Kidney (tissue), 13 donors: ENCODE measurements at regions not wholly inside any gene's neighbourhood (a gene's known extent, or its start where the extent isn't known, plus 50 kb on each side); places are given as distances from the start of the nearest gene placed in this dataset.

Source experiments
- DNase-seq, 5 donors: peaks; one replicate each; pipeline ENCODE4 v3.0.0-alpha.2; 2013 to 2020
- FAIRE-seq: peaks from 2 replicates; lab custom pipeline; 2012; peaks lifted over from hg19 to GRCh38; lab: Jason Lieb, UNC
- H3K27ac ChIP-seq, 2 donors: one replicate each; pipeline ENCODE4 v1.7.0; 2013; ENCODE audit warnings: low read depth in 2 of 2, low read length in 2 of 2, inconsistent platforms in 1 of 2
- H3K27me3 ChIP-seq: one replicate; pipeline ENCODE4 v1.7.1; 2013; ENCODE audit warnings: low read length, inconsistent platforms; ENCODE audit not compliant: control insufficient read depth, insufficient read depth
- H3K36me3 ChIP-seq, 3 donors: one replicate each; pipeline versions ENCODE4 v1.7.0 to v1.7.1; 2013; ENCODE audit warnings: low read length in 3 of 3, control low read depth in 1 of 3, inconsistent platforms in 1 of 3; ENCODE audit not compliant: insufficient read depth in 3 of 3, control insufficient read depth in 2 of 3
- H3K4me1 ChIP-seq, 3 donors: one replicate each; pipeline versions ENCODE4 v1.7.0 to v1.7.1; 2013; ENCODE audit warnings: low read length in 3 of 3, inconsistent platforms in 1 of 3, low read depth in 1 of 3; ENCODE audit not compliant: control insufficient read depth in 2 of 3, insufficient read depth in 2 of 3
- H3K4me3 ChIP-seq, 3 donors: one replicate each; pipeline versions ENCODE4 v1.7.0 to v1.8.1; 2013; ENCODE audit warnings: low read length in 3 of 3, control low read depth in 1 of 3, inconsistent platforms in 1 of 3
- H3K9ac ChIP-seq, 3 donors: one replicate each; pipeline versions ENCODE4 v1.7.0 to v1.7.1; 2013; ENCODE audit warnings: low read length in 3 of 3, control low read depth in 1 of 3, inconsistent platforms in 1 of 3
- H3K9me3 ChIP-seq, 3 donors: one replicate each; pipeline versions ENCODE4 v1.7.0 to v1.7.1; 2013; ENCODE audit warnings: low read length in 3 of 3, control low read depth in 1 of 3, inconsistent platforms in 1 of 3; ENCODE audit not compliant: control insufficient read depth in 2 of 3, insufficient read depth in 1 of 3
- intact Hi-C: fragments of 100-400 bp; cut with DNase I; formaldehyde crosslinking; loops from one replicate; pipeline ENCODE4 v1.11.1; 2022
- TF ChIP-seq, protein P1 (sequence below): IDR thresholded peaks from 3 replicates; pipeline ENCODE4 v1.5.1; 2012; ENCODE audit warnings: mild to moderate bottlenecking, moderate library complexity, borderline replicate concordance; ENCODE audit not compliant: insufficient read depth; ENCODE audit errors: extremely low read depth
- donor health status: control.
- donor health status: control.
- donor health status: control.
- donor health status: control.
- donor health status: control.
- donor health status: DM: yes; HTN: yes; CAD: no.
- donor health status: Normal renal cell carcinoma (clear cell type).

DNA sequence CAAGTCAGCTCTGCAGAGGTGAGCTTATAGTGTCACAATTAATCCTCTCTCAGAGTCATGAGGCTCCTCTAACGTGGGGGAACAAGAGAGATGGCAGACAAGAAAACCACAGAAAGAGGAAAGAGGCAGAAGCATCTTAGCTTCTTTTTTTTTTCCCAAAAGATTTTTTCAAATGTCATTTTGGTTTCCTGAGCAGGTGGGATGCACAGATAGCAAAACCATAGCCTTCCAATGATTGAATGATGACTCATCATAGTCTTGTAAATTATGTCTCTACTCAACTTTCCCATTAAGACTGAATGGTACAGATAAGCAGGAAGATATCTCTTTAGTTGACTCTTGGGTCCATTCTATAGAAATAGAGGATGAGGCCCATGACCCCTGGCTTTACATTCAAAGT lies 162.8 kb upstream of the ZFHX3 start:
- Histone ChIP-seq H3K4me3 (no peak overlapping the region), H3K4me1 (no peaks in the 10 kb centered on the region), H3K27ac (no peak overlapping the region), H3K9me3 (peaks cover 0 to 2% (median 0%) of the 10 kb centered on the region in 3 donors), H3K27me3 (no peaks in the 10 kb centered on the region), H3K9ac (no peak overlapping the region), H3K36me3 (no peaks in the 10 kb centered on the region)
- intact Hi-C loops, result no loop called here
- DNase-seq, result no peak
- TF ChIP-seq, protein P1, sequence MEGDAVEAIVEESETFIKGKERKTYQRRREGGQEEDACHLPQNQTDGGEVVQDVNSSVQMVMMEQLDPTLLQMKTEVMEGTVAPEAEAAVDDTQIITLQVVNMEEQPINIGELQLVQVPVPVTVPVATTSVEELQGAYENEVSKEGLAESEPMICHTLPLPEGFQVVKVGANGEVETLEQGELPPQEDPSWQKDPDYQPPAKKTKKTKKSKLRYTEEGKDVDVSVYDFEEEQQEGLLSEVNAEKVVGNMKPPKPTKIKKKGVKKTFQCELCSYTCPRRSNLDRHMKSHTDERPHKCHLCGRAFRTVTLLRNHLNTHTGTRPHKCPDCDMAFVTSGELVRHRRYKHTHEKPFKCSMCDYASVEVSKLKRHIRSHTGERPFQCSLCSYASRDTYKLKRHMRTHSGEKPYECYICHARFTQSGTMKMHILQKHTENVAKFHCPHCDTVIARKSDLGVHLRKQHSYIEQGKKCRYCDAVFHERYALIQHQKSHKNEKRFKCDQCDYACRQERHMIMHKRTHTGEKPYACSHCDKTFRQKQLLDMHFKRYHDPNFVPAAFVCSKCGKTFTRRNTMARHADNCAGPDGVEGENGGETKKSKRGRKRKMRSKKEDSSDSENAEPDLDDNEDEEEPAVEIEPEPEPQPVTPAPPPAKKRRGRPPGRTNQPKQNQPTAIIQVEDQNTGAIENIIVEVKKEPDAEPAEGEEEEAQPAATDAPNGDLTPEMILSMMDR, result no peak
- FAIRE-seq, result no peak

DNA sequence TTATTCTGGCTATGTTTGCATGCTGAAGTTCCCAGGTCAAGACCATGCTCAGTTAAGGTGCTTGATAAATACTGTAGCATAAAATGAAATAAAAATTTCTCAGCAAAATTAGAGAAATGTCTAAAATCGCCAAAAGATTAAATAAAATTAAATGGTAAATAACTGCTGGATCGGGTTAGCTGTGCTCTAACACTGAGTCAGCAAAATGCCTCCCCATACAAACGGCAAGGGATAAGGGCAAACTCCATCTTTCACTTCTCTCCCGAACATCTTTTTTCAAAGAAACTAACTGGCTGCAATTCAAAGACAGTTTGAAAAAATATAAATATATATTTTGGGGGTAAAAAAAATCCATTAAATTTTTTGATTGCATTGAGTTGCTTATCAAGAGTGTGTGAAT lies 162.2 kb upstream of the ZFHX3 start:
- Histone ChIP-seq H3K9ac (no peak overlapping the region), H3K9me3 (no peaks in the 10 kb centered on the region), H3K27ac (no peak overlapping the region), H3K36me3 (no peaks in the 10 kb centered on the region), H3K4me3 (no peak overlapping the region), H3K27me3 (no peaks in the 10 kb centered on the region), H3K4me1 (no peaks in the 10 kb centered on the region)
- TF ChIP-seq, protein P1, result no peak
- DNase-seq (no peak), FAIRE-seq (no peak)
- intact Hi-C loops, result no loop called here

DNA sequence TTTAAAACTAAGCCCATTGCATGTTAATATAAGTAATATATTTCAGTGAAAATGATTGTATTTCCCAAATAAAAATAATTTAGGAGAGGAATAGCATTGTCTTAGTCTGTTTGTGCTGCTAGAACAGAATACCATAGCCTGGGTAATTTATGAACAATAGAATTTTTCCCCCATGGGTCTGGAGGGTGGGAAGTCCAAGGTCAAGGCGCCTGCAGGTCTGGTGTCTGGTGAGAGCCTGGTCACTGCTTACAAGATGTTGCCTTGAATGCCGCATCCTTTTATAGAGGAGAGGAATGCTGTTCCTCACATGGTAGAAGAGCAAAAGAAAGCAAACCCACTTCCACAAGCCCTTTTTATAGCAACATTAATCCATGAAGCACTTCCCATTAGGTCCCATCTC lies 161.3 kb upstream of the ZFHX3 start:
- intact Hi-C loops, result no loop called here
- Histone ChIP-seq H3K4me1 (peaks cover 0 to 3% (median 0%) of the 10 kb centered on the region in 3 donors), H3K27ac (no peak overlapping the region), H3K27me3 (no peaks in the 10 kb centered on the region), H3K9me3 (no peaks in the 10 kb centered on the region), H3K9ac (no peak overlapping the region), H3K4me3 (no peak overlapping the region), H3K36me3 (no peaks in the 10 kb centered on the region)
- FAIRE-seq (no peak), DNase-seq (no peak)
- TF ChIP-seq, protein P1, result no peak

DNA sequence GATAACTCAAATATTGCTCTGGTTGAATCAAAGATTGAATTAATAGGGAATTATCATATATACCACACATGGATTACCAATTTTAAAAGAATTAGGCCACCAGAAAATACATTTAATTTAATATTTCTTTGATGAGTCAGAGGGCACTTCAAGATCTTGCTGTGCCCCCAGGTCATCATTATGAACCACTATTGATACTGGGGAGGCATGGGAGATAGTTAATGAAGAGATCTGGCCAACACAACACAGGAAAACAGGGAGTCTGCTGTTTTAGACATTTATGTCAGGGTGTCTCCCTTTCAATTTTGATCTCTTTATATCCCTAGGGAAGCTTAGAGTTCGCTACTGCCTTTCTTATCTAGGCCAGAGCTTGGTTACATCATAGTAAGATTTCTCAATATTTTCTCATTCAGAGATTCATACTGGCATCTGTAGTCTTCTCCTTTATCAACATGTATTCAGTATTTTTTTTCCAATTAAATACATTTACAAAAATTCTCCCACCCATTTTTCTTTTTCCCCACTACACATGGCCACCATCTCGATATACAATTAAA lies 158.3 kb upstream of the ZFHX3 start:
- TF ChIP-seq, protein P1, result no peak
- Histone ChIP-seq H3K4me1 (peaks cover 0 to 5% (median 0%) of the 10 kb centered on the region in 3 donors), H3K36me3 (no peaks in the 10 kb centered on the region), H3K4me3 (no peak overlapping the region), H3K27me3 (no peaks in the 10 kb centered on the region), H3K9me3 (no peaks in the 10 kb centered on the region), H3K27ac (no peak overlapping the region), H3K9ac (no peak overlapping the region)
- intact Hi-C loops, result no loop called here
- no peak for FAIRE-seq
- no peak for DNase-seq
